ENCODE measurements at regions not wholly inside any gene's neighbourhood (a gene's known extent, or its start where the extent isn't known, plus 50 kb on each side); places are given as distances from the start of the nearest gene placed in this dataset.
"Not testable (repeated sequence)": the region's sequence is repeated elsewhere in the genome, so short reads cannot be mapped to it uniquely, and the experiment has no call there.

DNA sequence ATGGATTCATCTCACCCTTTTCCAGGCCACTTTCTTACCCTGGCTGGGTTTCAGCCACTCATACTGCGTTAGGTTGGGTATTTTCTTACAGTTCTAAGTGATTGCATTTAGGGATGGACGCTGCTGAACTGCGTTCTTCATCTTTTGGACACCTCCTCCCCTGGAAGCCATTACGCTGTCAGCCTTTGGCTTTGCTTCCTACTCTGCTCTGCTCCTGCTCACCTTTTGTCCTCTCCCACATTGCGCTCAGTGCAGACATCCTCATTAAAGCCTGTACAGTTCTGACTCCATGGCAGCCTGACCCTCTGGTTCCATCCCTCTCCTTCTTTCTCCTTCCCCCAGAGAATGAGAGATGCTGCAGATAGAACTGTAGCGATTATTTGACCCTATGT is 108.9 kb downstream of the SRGAP2 start:
- DNase-seq (ENCODE audit: low spot score): not testable (repeated sequence)

DNA sequence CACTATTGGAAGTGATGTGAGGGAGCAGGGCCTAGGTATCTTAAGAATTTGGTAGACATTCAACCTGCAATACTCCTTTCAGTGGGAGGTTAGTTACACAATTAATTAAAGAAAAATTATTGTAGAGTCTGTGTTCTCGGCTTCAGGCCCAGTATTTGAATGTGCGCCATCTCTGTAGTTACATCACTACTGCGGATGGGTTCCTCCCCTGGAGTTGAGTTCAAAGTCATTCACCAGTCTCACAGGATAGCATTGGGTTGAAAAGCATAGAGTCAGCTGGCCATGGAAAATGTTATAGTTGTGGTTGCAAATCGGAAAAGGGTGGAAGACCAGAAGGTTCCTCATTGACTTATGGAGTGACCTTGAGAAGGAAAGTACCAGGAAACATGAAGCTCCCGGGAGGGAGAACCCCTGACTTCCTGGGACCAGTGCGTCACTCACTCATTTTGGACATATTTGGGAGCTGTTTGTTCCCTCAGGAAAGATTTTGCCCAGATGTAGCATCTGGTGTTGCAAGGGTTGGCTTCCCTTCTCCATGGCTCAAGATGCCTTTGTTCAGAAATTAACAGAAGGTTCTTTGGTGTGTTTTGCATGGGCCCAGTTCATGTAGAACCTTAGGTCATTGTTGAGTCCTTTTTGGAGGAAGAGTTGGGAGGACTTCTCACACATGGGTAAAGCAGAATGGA is 111.8 kb downstream of the SRGAP2 start:
- DNase-seq (ENCODE audit: low spot score): not testable (repeated sequence)

DNA sequence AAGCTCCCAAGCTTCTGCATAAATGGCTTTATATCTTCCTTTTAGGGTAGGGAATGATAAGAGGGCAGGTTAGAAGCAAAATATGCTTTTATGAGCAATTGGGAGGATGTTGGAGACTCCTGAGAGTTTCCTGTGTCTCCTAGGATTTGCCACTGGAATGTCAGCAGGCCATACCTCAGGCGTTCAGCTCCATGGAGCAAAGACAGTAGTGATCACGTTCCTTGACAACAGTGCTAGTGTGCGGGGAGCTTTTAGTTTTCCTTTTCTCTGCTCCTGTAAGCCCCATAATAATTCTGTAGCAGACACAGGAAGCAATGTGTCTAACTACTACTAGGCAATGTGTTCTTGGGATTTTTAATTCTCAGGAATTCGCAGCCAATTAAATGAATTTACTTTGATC is 113.6 kb downstream of the SRGAP2 start:
- not testable (repeated sequence) for DNase-seq (ENCODE audit: low spot score)

DNA sequence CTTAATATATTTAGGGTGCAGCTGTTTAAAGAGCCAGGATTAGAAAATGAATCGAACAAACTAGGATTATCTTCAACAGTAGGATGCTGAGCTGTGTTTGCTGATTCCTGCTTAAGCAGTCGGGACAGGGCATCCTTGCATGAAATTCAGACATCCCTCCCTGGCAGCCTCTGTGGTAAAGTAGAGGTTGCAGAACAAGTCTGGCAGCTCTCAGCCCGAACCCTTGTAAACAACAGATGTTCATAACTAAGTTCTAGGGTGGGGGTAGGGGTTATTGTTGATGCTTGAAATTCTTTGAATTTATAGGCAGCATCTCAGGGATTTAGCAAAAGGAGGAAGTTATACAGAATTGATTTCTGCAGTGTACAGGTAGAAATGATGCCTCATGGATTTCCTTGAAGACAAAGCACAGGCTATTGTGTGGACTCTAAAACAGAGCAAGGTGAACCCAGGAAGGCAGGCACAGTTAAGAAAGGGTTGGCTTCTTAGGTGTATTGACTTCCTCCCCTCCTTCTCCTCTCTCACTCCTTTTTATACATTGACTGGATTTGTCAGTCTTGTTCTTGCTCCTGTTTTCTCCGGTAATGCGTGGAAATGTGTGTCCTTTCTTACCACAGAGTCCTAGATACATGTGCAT is 114.7 kb downstream of the SRGAP2 start:
- not testable (repeated sequence) for DNase-seq (ENCODE audit: low spot score)

GRCh38 chr1:206320227-206320626 is 116.9 kb downstream of the SRGAP2 start:
- DNase-seq (ENCODE audit: low spot score): not testable (repeated sequence)

DNA sequence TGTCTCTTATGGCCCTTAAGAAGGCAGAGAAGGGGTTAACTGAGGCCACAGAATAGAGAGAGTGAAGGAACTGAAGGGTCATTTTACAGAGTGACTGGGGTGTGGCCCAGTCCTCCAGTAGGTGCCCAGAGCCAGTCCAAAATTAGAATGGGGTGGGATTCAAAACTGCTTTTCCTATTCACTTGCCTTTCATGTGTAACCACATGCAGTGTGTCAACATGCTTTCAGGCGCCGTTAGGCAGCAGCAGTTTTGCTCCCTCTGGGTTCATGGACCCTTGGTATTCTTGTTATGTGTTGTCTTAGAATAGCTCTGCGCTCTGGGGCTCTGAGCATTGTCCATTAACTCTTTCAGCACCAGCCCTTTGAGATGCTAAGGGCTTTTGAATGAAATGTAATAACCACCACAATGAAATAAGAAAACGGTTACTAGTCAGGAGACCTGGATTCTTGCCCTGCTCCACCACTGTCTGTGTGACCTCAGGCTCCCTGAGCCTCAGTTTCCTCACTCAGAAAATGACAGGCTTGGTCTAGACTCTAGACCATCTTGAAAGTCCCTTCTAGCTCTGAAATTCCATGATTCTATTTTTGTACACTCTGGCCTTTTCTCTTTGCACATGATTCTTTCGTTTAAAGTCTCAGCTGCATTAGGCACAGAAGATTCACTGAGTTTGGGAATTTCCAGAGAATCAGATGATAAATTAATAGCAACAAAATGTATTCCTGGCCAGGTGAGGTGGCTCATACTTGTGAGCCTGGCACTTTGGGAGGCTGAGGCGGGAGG is 123.0 kb downstream of the SRGAP2 start:
- not testable (repeated sequence) for DNase-seq (ENCODE audit: low spot score)

GRCh38 chr1:206331597-206331996 is 128.3 kb downstream of the SRGAP2 start:
- not testable (repeated sequence) for DNase-seq (ENCODE audit: low spot score)

DNA sequence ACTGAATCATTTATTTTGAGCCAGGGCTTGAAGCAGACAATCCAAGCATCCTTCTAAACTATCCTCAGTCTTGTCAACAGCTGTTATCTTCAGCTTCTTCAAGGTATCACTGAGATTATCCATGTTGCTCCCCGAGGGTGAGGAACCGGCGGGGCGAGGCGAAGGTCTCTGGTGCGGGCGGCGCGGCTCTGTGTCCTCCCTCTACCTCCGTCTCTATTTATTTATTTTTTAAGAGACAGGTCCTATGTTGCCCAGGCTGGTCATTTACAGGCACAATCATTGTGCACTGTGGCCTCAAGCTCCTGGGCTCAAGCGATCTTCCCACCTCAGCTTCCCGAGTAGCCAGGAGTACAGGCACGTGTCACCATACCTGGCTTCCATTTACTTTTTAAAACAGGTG is 130.0 kb downstream of the SRGAP2 start:
- not testable (repeated sequence) for DNase-seq (ENCODE audit: low spot score)

GRCh38 chr1:206333897-206334296 is 130.6 kb downstream of the SRGAP2 start:
- not testable (repeated sequence) for DNase-seq (ENCODE audit: low spot score)

GRCh38 chr1:206334481-206334880 is 131.1 kb downstream of the SRGAP2 start:
- not testable (repeated sequence) for DNase-seq (ENCODE audit: low spot score)

GRCh38 chr1:206335162-206335561 is 131.8 kb downstream of the SRGAP2 start:
- not testable (repeated sequence) for DNase-seq (ENCODE audit: low spot score)

- DNase-seq (ENCODE audit: low spot score): not testable (repeated sequence)
These were observed 132.8 kb downstream of the SRGAP2 start for GRCh38 chr1:206335875-206336846.

DNA sequence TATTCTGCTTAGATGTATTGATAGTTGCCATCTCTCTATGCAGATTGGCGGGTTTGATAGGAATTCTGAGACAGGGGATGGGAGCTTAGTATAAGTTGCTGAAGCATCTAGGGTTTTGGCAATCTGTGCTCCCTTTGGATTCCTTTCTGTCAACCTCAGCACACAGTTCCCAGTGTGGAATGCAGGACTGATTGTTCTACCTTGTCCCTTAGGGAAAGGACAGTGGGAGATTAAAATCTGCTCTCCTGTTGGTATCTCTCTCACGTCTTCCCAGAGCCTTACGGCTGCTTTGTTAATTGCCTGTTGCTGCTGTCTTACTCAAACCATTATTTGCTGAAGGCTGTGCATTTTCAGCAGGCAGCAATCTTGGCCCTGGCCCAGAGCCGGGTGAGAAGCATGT is 133.3 kb upstream of the IKBKE start:
- DNase-seq (ENCODE audit: low spot score): not testable (repeated sequence)

DNA sequence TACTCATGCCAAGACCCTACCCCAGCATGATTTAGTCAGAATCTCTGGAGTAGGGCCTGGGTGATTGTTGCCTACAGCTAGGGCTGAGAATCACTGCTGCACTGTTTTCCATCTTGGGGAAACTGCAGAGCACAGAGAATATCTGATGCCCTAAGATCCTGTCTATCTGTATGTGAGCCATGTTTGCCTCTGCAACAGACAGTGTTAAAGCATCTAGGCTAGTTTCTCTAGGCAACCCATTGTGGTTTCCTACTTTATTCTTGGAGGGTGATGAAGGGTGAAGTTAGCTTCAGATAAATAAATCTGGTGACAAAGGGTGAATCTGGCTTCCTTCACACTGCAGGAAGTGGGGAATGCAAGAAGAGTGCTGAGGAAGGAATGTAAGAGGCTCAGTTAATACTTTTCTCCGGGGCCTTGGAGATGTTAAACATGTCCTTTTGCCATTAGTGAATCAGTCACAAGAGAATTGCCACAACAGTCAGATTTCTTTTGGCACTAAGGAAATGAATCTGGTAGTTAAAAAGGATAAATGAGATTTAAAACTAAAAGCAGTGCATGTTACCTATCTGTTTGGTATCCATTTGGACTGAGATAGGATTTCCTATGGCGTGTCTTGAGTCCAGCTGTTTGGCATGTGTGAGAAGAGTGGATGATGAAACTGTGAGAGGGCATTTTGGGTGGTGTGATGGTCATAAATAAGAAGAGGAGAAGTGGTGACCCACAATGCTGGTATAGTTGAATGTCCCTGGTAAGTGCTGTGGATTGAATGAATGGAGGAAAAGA is 119.6 kb upstream of the IKBKE start:
- DNase-seq (ENCODE audit: low spot score): not testable (repeated sequence)

- not testable (repeated sequence) for DNase-seq (ENCODE audit: low spot score)
These were observed 118.8 kb upstream of the IKBKE start for GRCh38 chr1:206351276-206352052.

GRCh38 chr1:206356310-206356709 is 114.0 kb upstream of the IKBKE start:
- not testable (repeated sequence) for DNase-seq (ENCODE audit: low spot score)

- not testable (repeated sequence) for DNase-seq (ENCODE audit: low spot score)
These were observed 112.3 kb upstream of the IKBKE start for GRCh38 chr1:206357962-206358361.

DNA sequence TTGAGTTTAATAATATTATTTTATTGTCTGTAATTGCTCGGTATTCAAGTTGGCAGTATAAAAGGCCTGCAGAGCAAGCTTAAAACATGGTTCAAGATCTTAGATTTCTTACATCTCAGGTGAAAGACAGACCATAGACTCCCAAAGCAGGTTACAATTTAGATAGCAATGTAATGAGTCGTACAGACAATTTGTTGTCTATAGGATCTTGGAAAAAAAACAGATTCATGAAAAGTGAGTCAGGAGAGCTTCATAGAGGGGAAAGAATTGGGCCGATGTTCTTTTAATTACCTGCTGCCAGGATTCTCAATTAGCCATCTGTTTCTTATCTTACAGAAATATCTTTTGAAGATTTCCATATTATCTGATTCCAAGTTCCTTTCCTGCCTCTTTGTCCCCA is 111.5 kb upstream of the IKBKE start:
- DNase-seq (ENCODE audit: low spot score): not testable (repeated sequence)

- not testable (repeated sequence) for DNase-seq (ENCODE audit: low spot score)
These were observed 110.9 kb upstream of the IKBKE start for GRCh38 chr1:206359377-206359776.

DNA sequence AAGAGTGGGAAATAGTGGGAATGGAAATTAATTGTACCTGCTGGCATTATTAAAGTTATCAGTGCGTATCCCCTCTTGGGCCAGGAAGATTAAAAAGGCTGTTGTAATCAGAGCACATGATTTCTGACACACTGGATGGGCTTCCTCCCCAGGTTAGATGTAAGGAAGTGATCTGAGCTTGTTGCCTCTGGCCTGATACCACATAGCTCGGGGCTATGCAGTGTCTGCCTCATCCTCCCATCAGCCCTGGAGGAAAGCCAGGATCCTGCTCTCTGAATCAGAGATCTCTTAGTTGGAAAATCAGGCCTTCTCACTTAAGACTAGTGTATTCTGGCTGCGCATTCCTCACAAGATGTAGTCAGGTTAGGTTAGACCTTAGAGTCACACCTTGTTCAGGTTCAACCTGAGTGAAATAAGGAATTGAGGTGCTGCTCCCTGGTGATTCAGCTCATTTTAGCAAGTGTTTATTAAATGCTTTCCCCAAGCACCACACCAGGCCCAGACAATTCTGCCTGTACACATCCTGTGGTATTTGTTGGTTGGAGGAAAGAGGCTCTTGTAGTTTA is 108.2 kb upstream of the IKBKE start:
- not testable (repeated sequence) for DNase-seq (ENCODE audit: low spot score)
